GM12872 (cell line): ENCODE measurements at regions not wholly inside any gene's neighbourhood (a gene's known extent, or its start where the extent isn't known, plus 50 kb on each side); places are given as distances from the start of the nearest gene placed in this dataset.

Experiments
- TF ChIP-seq, protein P1 (sequence below): IDR thresholded peaks from 3 replicates; pipeline ENCODE4 v1.5.1; 2011; ENCODE audit warnings: low read depth, mild to moderate bottlenecking, low read length, moderate library complexity; ENCODE audit not compliant: insufficient read depth

DNA sequence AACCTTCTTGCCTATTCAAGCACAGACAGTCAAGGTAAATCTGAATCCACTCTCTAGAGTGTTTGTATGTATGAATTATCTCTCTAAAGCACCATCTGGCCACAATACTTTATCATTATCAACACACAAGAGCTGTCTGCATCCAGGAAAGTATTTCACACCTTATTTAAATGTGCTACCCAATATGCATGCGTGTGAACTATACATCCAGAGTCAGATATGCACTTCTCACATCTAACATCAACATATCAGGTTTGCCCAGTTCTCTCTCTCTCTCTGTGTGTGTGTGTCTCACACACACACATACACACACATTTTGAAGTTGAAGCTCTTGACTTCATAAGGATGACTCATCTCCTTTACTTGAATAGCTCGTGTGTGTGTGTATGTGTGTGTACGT, 697.5 kb upstream of the PCDH20 start:
- TF ChIP-seq, protein P1, sequence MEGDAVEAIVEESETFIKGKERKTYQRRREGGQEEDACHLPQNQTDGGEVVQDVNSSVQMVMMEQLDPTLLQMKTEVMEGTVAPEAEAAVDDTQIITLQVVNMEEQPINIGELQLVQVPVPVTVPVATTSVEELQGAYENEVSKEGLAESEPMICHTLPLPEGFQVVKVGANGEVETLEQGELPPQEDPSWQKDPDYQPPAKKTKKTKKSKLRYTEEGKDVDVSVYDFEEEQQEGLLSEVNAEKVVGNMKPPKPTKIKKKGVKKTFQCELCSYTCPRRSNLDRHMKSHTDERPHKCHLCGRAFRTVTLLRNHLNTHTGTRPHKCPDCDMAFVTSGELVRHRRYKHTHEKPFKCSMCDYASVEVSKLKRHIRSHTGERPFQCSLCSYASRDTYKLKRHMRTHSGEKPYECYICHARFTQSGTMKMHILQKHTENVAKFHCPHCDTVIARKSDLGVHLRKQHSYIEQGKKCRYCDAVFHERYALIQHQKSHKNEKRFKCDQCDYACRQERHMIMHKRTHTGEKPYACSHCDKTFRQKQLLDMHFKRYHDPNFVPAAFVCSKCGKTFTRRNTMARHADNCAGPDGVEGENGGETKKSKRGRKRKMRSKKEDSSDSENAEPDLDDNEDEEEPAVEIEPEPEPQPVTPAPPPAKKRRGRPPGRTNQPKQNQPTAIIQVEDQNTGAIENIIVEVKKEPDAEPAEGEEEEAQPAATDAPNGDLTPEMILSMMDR, result no peak

DNA sequence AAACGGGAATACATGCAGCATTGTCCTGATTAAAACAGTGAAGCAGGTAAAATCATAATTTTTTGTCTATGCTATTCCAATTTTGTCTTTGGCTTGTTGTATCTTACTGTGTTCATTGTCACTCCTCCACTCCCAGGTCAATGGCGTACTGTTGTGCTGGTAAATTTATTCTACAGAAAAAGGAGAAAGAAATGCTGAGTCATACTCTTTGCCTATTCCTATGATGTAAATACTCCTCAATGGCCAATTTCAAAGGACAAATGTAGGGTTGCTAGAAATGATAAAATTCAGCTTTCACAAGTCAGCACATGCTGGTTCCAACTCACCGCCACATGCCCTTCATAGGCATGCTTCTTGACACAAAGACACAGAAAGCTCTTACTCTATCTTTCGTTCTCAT, 694.4 kb upstream of the PCDH20 start:
- TF ChIP-seq, protein P1, result no peak

DNA sequence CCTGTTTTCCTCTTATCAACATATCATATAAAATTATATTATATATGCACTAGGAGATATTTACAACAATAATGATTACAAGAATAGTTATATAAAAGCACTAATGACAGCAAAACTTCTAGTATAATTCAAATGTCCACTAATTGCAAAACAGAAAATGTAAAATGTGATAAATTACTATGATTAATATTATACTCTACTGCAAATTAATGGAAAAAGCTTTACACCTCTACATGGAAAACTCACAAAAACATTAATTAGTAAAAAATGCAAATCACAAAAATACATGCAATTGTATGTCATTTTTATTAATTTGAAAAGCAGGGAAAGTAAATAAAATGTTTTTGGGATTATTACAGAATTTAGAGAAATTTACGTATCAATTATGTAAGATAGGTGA, 681.0 kb upstream of the PCDH20 start:
- TF ChIP-seq, protein P1, result no peak

DNA sequence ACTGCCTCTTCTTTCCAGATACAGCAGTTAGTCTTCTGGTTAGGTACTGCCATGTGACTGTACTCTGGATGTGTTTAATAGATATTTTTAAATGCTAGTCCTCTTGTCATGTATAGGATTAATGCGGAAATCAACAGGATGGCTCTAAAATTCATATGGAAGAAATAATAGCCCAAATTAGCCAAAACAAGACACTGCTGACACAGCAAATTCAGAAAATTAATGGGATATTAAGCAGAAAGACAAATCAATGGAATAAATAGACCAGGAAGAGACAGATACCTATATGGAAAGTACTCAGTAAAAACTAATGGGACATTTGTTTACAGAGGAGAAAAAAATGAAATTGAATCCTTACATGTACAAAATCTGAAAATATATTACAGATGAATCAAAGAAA, 679.3 kb upstream of the PCDH20 start:
- TF ChIP-seq, protein P1, result no peak

DNA sequence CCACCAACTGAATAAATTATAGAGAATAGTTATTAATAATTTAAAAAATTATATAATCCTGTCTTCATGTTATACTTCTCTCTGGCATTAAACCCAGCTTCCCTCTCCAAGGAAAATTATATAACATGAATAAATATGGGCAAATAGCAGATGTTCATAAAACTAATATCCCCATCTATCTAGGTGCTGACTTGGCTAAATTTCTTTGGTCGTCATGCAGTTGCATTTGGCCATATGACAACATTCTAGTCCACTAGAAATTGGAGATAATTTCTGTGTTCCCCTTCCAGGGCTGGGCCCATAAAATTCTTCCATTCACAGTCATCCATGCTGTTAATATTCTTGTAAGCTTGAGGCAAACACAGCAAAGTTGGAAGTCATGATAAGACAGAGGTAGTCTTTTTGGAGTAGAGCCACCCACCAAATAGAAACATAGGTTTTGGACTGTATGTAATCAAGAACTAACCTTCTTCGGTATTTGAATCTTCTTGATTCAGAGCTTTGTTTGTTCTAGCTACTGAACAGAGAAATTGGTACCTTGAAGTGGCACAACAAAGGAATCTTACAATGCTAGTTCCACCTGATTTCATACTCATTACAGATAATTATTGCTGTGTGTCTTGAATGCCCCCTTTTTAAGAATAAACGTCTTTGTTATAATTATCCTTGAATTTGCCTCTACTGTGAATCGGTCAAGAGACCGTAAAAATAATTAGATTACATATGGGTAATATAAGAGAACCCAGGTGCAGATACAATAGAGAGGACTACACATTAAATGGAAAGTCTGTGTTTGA, 678.5 kb upstream of the PCDH20 start:
- TF ChIP-seq, protein P1, result no peak

DNA sequence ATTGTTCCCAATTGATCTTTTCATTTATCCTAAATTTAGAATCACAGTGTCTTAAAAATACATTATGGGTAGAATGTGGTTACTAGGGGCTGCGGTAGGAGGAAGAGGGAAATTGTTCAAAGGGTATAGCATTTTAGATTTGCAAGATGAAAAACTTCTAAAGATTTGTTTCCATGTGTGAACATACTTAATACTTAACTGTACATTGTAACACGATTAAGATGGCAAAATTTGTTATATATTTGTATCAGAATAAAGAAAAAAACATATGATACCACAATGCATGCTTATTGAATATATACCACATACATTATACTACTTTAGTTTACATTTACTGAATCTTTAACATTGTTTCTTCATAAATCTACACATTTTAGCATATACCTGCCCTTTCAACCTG, 677.3 kb upstream of the PCDH20 start:
- TF ChIP-seq, protein P1, result no peak

DNA sequence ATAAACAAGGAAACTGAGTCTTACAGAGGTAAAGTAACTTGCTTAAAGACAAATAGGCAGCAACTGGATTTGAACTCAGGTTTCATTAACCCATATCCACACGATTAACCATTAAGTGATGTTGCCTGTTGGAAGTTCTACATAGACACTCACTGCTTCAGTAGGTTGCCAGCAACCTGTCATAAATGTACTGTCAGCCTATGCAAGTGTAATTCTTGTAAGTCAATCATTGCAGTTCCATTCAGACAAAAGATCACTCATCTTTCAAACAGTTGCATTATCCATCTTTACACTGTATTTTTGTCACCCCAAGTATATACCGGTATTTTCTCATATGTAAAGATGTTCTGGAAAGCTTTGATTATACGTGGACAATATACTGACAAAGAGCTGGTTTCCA, 676.9 kb upstream of the PCDH20 start:
- TF ChIP-seq, protein P1, result no peak
